ENCODE measurements at regions not wholly inside any gene's neighbourhood (a gene's known extent, or its start where the extent isn't known, plus 50 kb on each side); places are given as distances from the start of the nearest gene placed in this dataset.
"Not testable (repeated sequence)": the region's sequence is repeated elsewhere in the genome, so short reads cannot be mapped to it uniquely, and the experiment has no call there.

DNA sequence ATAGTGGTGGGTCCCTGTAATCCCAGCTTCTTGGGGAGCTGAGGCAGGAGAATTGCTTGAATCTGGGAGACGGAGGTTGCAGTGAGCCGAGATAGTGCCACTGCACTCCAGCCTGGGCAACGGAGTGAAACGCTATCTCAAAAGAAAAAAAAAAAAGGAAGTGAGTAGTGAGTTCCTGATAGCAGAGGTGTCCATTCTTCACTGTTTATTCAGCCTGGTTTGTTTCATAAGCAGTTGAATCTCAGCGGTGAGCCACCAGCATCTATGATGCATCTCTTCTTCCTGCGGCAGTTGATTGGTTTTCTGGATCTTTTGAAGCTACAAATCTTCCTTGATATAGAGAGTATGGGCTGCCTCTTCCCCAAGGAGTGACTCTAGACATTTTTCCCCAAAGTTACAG lies 316.1 kb upstream of the MTPN start:
- H3K4me3 Mint-ChIP-seq: no peak overlapping the region
- POLR2A ChIA-PET: no interaction called here
- no peaks in the 10 kb centered on the region for H3K9me3 Mint-ChIP-seq
- H3K36me3 Mint-ChIP-seq: no peaks in the 10 kb centered on the region
- no peaks in the 10 kb centered on the region for H3K4me1 Mint-ChIP-seq
- no peak overlapping the region for H3K27ac Mint-ChIP-seq
- ATAC-seq (ENCODE audit: low read depth): no peak
- no peak for DNase-seq
- no peaks in the 10 kb centered on the region for H3K27me3 Mint-ChIP-seq

- no peaks in the 10 kb centered on the region for H3K9me3 Mint-ChIP-seq
- no peak overlapping the region for H3K4me3 Mint-ChIP-seq
- no peaks in the 10 kb centered on the region for H3K27me3 Mint-ChIP-seq
- H3K36me3 Mint-ChIP-seq: no peaks in the 10 kb centered on the region
- POLR2A ChIA-PET: no interaction called here
- DNase-seq (no peak), ATAC-seq (ENCODE audit: low read depth) (no peak)
- H3K4me1 Mint-ChIP-seq: no peaks in the 10 kb centered on the region
- no peak overlapping the region for H3K27ac Mint-ChIP-seq
Observed at GRCh38 chr7:136292365-136292764, 315.2 kb upstream of the MTPN start.

DNA sequence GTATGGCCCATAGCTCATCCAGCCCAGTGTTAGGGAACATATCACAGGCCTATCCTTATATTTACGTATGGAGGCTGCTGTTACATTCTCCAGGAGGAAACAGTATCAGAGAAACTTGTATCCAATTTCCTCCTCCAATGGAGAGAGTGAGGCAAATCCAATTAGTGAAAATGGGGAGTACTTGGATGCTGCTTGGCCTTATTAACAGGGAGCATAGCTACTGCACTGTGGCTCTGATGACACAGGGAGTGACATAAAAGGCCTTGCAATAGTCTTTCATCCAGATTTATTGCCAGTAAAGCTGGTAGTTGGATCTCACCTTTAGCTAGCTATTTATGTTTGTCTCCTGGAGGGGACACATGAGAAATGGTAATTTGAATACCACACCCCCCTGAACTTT lies 313.2 kb upstream of the MTPN start:
- POLR2A ChIA-PET: no interaction called here
- ATAC-seq (ENCODE audit: low read depth): no peak
- no peaks in the 10 kb centered on the region for H3K36me3 Mint-ChIP-seq

GRCh38 chr7:136278057-136278456 lies 300.9 kb upstream of the MTPN start:
- H3K27ac Mint-ChIP-seq: no peak overlapping the region
- no peaks in the 10 kb centered on the region for H3K4me1 Mint-ChIP-seq
- H3K9me3 Mint-ChIP-seq: no peaks in the 10 kb centered on the region
- H3K36me3 Mint-ChIP-seq: no peaks in the 10 kb centered on the region
- DNase-seq: no peak
- no peak for ATAC-seq (ENCODE audit: low read depth)
- POLR2A ChIA-PET: no interaction called here
- no peaks in the 10 kb centered on the region for H3K27me3 Mint-ChIP-seq
- no peak overlapping the region for H3K4me3 Mint-ChIP-seq

More for the DNA sequence above, 313.2 kb upstream of the MTPN start:
- H3K4me3 Mint-ChIP-seq: no peak overlapping the region
- no peak overlapping the region for H3K27ac Mint-ChIP-seq
- no peak for DNase-seq
- no peaks in the 10 kb centered on the region for H3K9me3 Mint-ChIP-seq
- H3K27me3 Mint-ChIP-seq: no peaks in the 10 kb centered on the region
- H3K4me1 Mint-ChIP-seq: no peaks in the 10 kb centered on the region

DNA sequence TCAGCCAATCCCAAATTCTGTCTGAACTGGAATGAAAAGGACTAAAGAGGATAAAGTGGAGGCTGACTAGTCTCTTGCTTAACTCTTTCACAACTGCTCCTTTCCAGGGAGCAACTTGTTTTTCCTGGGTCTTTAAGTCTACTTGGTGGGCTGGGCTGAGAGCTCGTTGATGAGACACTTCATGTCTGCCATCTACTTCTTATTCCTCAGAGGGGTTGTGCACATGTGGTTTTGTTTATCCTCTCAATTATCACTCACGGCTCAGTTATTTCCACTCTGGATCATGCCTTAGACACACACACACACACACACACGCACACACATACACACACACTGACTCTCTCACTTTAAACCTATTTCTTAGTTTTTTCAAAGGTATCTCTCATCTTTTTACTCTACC lies 298.6 kb upstream of the MTPN start:
- no peaks in the 10 kb centered on the region for H3K27me3 Mint-ChIP-seq
- no peak overlapping the region for H3K4me3 Mint-ChIP-seq
- DNase-seq (no peak), ATAC-seq (ENCODE audit: low read depth) (no peak)
- no peaks in the 10 kb centered on the region for H3K9me3 Mint-ChIP-seq
- POLR2A ChIA-PET: no interaction called here
- H3K4me1 Mint-ChIP-seq: no peaks in the 10 kb centered on the region
- no peaks in the 10 kb centered on the region for H3K36me3 Mint-ChIP-seq
- no peak overlapping the region for H3K27ac Mint-ChIP-seq

DNA sequence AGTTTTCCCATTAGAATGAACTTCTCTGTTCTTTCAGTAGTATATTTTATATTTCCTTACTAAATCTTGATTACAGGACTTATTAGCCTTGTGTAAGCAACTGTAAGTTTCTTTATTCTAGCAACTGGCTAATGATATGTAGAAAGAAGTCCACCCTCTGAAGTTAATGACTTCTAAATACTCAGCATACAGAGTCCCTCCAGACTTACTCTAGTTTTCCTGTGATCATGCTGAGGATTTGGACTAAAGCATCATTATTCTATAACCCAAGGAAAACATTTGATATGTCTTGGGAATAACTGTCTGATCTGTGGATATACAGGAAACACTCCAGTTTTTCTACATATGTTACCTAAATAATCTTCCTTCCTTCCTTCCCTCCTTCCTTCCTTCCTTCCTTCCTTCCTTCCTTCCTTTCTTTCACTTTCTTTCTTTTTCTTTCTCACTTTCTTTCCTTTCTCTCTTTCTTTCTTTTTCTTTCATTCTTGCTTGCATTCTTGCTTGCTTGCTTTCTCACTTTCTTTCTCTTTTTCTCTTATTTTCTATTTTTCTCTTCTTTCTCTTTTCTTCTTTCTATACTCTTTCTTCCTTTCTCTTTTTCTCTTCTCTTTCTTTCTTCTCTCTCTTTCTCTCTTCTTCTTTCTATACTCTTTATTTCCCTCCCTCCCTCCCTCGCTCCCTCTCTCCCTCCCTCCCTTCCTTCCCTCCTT lies 297.6 kb upstream of the MTPN start:
- H3K36me3 Mint-ChIP-seq: no peaks in the 10 kb centered on the region
- POLR2A ChIA-PET: no interaction called here

GRCh38 chr7:136272934-136273333 lies 295.8 kb upstream of the MTPN start:
- H3K27me3 Mint-ChIP-seq: no peaks in the 10 kb centered on the region
- H3K4me3 Mint-ChIP-seq: no peak overlapping the region
- no peak overlapping the region for H3K27ac Mint-ChIP-seq
- H3K9me3 Mint-ChIP-seq: peaks cover 3% of the 10 kb centered on the region
- H3K36me3 Mint-ChIP-seq: no peaks in the 10 kb centered on the region
- DNase-seq (no peak), ATAC-seq (ENCODE audit: low read depth) (no peak)
- POLR2A ChIA-PET: no interaction called here
- H3K4me1 Mint-ChIP-seq: no peaks in the 10 kb centered on the region

More for the DNA sequence above, 297.6 kb upstream of the MTPN start:
- no peak for DNase-seq
- no peak for ATAC-seq (ENCODE audit: low read depth)
- Mint-ChIP-seq H3K4me3 (no peak overlapping the region), H3K4me1 (no peaks in the 10 kb centered on the region), H3K9me3 (peaks cover 1% of the 10 kb centered on the region), H3K27ac (no peak overlapping the region), H3K27me3 (no peaks in the 10 kb centered on the region)

DNA sequence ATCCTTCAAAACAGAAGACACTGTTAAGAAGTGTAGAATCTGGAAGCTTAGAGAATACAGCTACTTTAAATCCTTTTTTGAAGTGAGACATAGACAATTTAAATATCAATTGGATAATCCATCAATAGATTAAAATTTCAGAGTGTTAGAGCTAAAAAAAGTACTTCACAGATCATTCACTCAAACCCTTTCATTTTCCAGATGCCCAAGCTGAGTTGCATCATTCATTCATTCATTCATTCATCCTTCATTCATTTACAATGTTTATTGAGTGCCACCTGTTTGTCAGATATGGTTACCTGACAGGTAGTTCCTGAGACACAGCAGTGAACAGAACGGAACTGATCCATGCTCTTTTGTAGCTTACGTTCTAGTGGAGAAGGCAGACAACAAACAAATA lies 290.7 kb upstream of the MTPN start:
- H3K9me3 Mint-ChIP-seq: peaks cover 10% of the 10 kb centered on the region
- POLR2A ChIA-PET: no interaction called here
- H3K4me3 Mint-ChIP-seq: no peak overlapping the region
- DNase-seq (no peak), ATAC-seq (ENCODE audit: low read depth) (no peak)
- H3K36me3 Mint-ChIP-seq: no peaks in the 10 kb centered on the region
- H3K4me1 Mint-ChIP-seq: no peaks in the 10 kb centered on the region
- no peaks in the 10 kb centered on the region for H3K27me3 Mint-ChIP-seq
- no peak overlapping the region for H3K27ac Mint-ChIP-seq

- H3K27ac Mint-ChIP-seq: no peak overlapping the region
- no peaks in the 10 kb centered on the region for H3K36me3 Mint-ChIP-seq
- peaks cover 12% of the 10 kb centered on the region for H3K9me3 Mint-ChIP-seq
Observed at GRCh38 chr7:136266457-136266856, 289.3 kb upstream of the MTPN start.

GRCh38 chr7:136264304-136264703 lies 287.1 kb upstream of the MTPN start:
- H3K4me3 Mint-ChIP-seq; H3K36me3 Mint-ChIP-seq; DNase-seq; H3K4me1 Mint-ChIP-seq; H3K27me3 Mint-ChIP-seq; H3K27ac Mint-ChIP-seq; ATAC-seq (ENCODE audit: low read depth); POLR2A ChIA-PET: not testable (repeated sequence)
- peaks cover 15% of the 10 kb centered on the region for H3K9me3 Mint-ChIP-seq

More at GRCh38 chr7:136266457-136266856, 289.3 kb upstream of the MTPN start:
- DNase-seq: no peak
- H3K27me3 Mint-ChIP-seq: no peaks in the 10 kb centered on the region
- no peak for ATAC-seq (ENCODE audit: low read depth)
- no peak overlapping the region for H3K4me3 Mint-ChIP-seq
- POLR2A ChIA-PET: no interaction called here
- H3K4me1 Mint-ChIP-seq: no peaks in the 10 kb centered on the region

- peaks cover 15% of the 10 kb centered on the region for H3K9me3 Mint-ChIP-seq
- DNase-seq; ATAC-seq (ENCODE audit: low read depth); POLR2A ChIA-PET; H3K4me3 Mint-ChIP-seq; H3K36me3 Mint-ChIP-seq; H3K27ac Mint-ChIP-seq; H3K27me3 Mint-ChIP-seq; H3K4me1 Mint-ChIP-seq: not testable (repeated sequence)
Observed at GRCh38 chr7:136263112-136263860, 286.1 kb upstream of the MTPN start.

DNA sequence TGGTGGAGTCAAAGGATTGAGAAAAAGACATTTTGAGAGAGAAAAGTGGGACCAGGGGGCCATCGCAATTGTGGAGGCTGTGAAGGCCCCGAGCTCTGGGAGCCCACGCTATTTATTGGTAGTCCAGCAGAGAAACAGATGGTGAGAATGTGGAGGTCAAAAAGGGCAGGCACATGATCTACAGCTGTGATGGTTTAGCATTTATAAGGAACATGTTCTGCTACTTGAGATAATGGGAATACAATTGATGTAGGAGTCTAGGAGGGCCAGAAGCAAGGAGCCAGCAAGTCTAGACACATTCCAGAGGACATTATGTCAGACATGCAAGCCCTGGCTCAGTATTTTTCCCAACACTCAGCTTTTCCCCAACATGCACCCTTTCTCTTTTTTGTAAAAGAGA lies 283.4 kb upstream of the MTPN start:
- ATAC-seq (ENCODE audit: low read depth); H3K27me3 Mint-ChIP-seq; H3K4me3 Mint-ChIP-seq; H3K36me3 Mint-ChIP-seq; H3K27ac Mint-ChIP-seq; POLR2A ChIA-PET; DNase-seq; H3K4me1 Mint-ChIP-seq: not testable (repeated sequence)
- H3K9me3 Mint-ChIP-seq: peaks cover 13% of the 10 kb centered on the region

- Mint-ChIP-seq H3K4me1 (no peaks in the 10 kb centered on the region), H3K9me3 (peaks cover 11% of the 10 kb centered on the region), H3K27ac (no peak overlapping the region), H3K4me3 (no peak overlapping the region), H3K36me3 (no peaks in the 10 kb centered on the region), H3K27me3 (no peaks in the 10 kb centered on the region)
- no peak for ATAC-seq (ENCODE audit: low read depth)
- DNase-seq: no peak
- POLR2A ChIA-PET: no interaction called here
Observed at GRCh38 chr7:136259074-136259473, 281.9 kb upstream of the MTPN start.

GRCh38 chr7:136256491-136256890 lies 279.3 kb upstream of the MTPN start:
- Mint-ChIP-seq H3K27ac (no peak overlapping the region), H3K36me3 (no peaks in the 10 kb centered on the region), H3K4me1 (no peaks in the 10 kb centered on the region), H3K9me3 (peaks cover 4% of the 10 kb centered on the region), H3K4me3 (no peak overlapping the region), H3K27me3 (no peaks in the 10 kb centered on the region)
- POLR2A ChIA-PET: no interaction called here
- no peak for ATAC-seq (ENCODE audit: low read depth)
- no peak for DNase-seq

All from activated naive CD8-positive, alpha-beta T cell treated with anti-CD3 and anti-CD28 coated beads, Interleukin-2, amount 10 ng/mL, durations not matched to agents 7 days and 5 days (primary cell).